H1 (cell line): ENCODE measurements at regions not wholly inside any gene's neighbourhood (a gene's known extent, or its start where the extent isn't known, plus 50 kb on each side); places are given as distances from the start of the nearest gene placed in this dataset.

Experiments
- KDM4A ChIP-seq: IDR thresholded peaks from one replicate; pipeline ENCODE4 v1.7.1; 2012; ENCODE audit warnings: low read depth, mild to moderate bottlenecking, moderate library complexity, low read length, inconsistent platforms; ENCODE audit not compliant: severe bottlenecking
- TBP ChIP-seq: IDR thresholded peaks from 2 replicates; pipeline ENCODE4 v1.6.1; 2011; ENCODE audit warnings: low read depth, low read length, improper control_type of control experiment

- TF ChIP-seq TBP (no peak), KDM4A (no peak)
These were observed 440.7 kb downstream of the RND3 start (continued) for GRCh38 chr2:150046810-150047209.
